ENCODE measurements at regions not wholly inside any gene's neighbourhood (a gene's known extent, or its start where the extent isn't known, plus 50 kb on each side); places are given as distances from the start of the nearest gene placed in this dataset.

GRCh38 chr3:36215241-36215640 is 165.1 kb upstream of the STAC start:
- H3K27me3 ChIP-seq (ENCODE audit: insufficient read depth, poor library complexity, severe bottlenecking) = no peaks in the 10 kb centered on the region
- H3K27ac ChIP-seq (ENCODE audit: poor library complexity, severe bottlenecking) = no peak overlapping the region
- no peak overlapping the region for H3K4me3 ChIP-seq (ENCODE audit: severe bottlenecking)
- H3K4me1 ChIP-seq (ENCODE audit: insufficient read depth, poor library complexity, severe bottlenecking) = no peaks in the 10 kb centered on the region
- DNase-seq (ENCODE audit: low spot score) (no peak), ATAC-seq (ENCODE audit: low read depth) (no peak)
- no peaks in the 10 kb centered on the region for H3K9me3 ChIP-seq (ENCODE audit: severe bottlenecking)
- no peaks in the 10 kb centered on the region for H3K36me3 ChIP-seq (ENCODE audit: low read depth)
- TF ChIP-seq, protein P1, sequence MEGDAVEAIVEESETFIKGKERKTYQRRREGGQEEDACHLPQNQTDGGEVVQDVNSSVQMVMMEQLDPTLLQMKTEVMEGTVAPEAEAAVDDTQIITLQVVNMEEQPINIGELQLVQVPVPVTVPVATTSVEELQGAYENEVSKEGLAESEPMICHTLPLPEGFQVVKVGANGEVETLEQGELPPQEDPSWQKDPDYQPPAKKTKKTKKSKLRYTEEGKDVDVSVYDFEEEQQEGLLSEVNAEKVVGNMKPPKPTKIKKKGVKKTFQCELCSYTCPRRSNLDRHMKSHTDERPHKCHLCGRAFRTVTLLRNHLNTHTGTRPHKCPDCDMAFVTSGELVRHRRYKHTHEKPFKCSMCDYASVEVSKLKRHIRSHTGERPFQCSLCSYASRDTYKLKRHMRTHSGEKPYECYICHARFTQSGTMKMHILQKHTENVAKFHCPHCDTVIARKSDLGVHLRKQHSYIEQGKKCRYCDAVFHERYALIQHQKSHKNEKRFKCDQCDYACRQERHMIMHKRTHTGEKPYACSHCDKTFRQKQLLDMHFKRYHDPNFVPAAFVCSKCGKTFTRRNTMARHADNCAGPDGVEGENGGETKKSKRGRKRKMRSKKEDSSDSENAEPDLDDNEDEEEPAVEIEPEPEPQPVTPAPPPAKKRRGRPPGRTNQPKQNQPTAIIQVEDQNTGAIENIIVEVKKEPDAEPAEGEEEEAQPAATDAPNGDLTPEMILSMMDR (IDR thresholded peaks at IDR 0.05; ENCODE audit: poor library complexity, severe bottlenecking) = no peak

GRCh38 chr3:36219398-36219797 is 160.9 kb upstream of the STAC start:
- Histone ChIP-seq H3K4me3 (ENCODE audit: severe bottlenecking) (no peak overlapping the region), H3K27me3 (ENCODE audit: insufficient read depth, poor library complexity, severe bottlenecking) (no peaks in the 10 kb centered on the region), H3K4me1 (ENCODE audit: insufficient read depth, poor library complexity, severe bottlenecking) (no peaks in the 10 kb centered on the region), H3K36me3 (ENCODE audit: low read depth) (no peaks in the 10 kb centered on the region), H3K27ac (ENCODE audit: poor library complexity, severe bottlenecking) (no peak overlapping the region), H3K9me3 (ENCODE audit: severe bottlenecking) (no peaks in the 10 kb centered on the region)
- DNase-seq (ENCODE audit: low spot score) = no peak
- TF ChIP-seq, protein P1 (IDR thresholded peaks at IDR 0.05; ENCODE audit: poor library complexity, severe bottlenecking) = no peak
- peak; percentile 46; the same call in 1 of the 3 replicates for ATAC-seq (ENCODE audit: low read depth)

GRCh38 chr3:36220173-36220572 is 160.1 kb upstream of the STAC start:
- DNase-seq (ENCODE audit: low spot score) (no peak), ATAC-seq (ENCODE audit: low read depth) (no peak)
- H3K4me3 ChIP-seq (ENCODE audit: severe bottlenecking) = no peak overlapping the region
- H3K27me3 ChIP-seq (ENCODE audit: insufficient read depth, poor library complexity, severe bottlenecking) = no peaks in the 10 kb centered on the region
- H3K4me1 ChIP-seq (ENCODE audit: insufficient read depth, poor library complexity, severe bottlenecking) = no peaks in the 10 kb centered on the region
- H3K36me3 ChIP-seq (ENCODE audit: low read depth) = no peaks in the 10 kb centered on the region
- no peaks in the 10 kb centered on the region for H3K9me3 ChIP-seq (ENCODE audit: severe bottlenecking)
- no peak overlapping the region for H3K27ac ChIP-seq (ENCODE audit: poor library complexity, severe bottlenecking)
- TF ChIP-seq, protein P1 (IDR thresholded peaks at IDR 0.05; ENCODE audit: poor library complexity, severe bottlenecking) = no peak

- Histone ChIP-seq H3K27ac (ENCODE audit: poor library complexity, severe bottlenecking) (no peak overlapping the region), H3K27me3 (ENCODE audit: insufficient read depth, poor library complexity, severe bottlenecking) (no peaks in the 10 kb centered on the region), H3K36me3 (ENCODE audit: low read depth) (no peaks in the 10 kb centered on the region), H3K4me1 (ENCODE audit: insufficient read depth, poor library complexity, severe bottlenecking) (no peaks in the 10 kb centered on the region), H3K4me3 (ENCODE audit: severe bottlenecking) (no peak overlapping the region), H3K9me3 (ENCODE audit: severe bottlenecking) (no peaks in the 10 kb centered on the region)
- TF ChIP-seq, protein P1 (IDR thresholded peaks at IDR 0.05; ENCODE audit: poor library complexity, severe bottlenecking) = no peak
- ATAC-seq (ENCODE audit: low read depth) = no peak
- no peak for DNase-seq (ENCODE audit: low spot score)
Observed at GRCh38 chr3:36221975-36222374, 158.3 kb upstream of the STAC start.

GRCh38 chr3:36227980-36228379 is 152.3 kb upstream of the STAC start:
- ATAC-seq (ENCODE audit: low read depth) (no peak), DNase-seq (ENCODE audit: low spot score) (no peak)
- H3K36me3 ChIP-seq (ENCODE audit: low read depth) = no peaks in the 10 kb centered on the region
- no peaks in the 10 kb centered on the region for H3K4me1 ChIP-seq (ENCODE audit: insufficient read depth, poor library complexity, severe bottlenecking)
- no peak overlapping the region for H3K27ac ChIP-seq (ENCODE audit: poor library complexity, severe bottlenecking)
- TF ChIP-seq, protein P1 (IDR thresholded peaks at IDR 0.05; ENCODE audit: poor library complexity, severe bottlenecking) = no peak
- no peak overlapping the region for H3K4me3 ChIP-seq (ENCODE audit: severe bottlenecking)
- no peaks in the 10 kb centered on the region for H3K27me3 ChIP-seq (ENCODE audit: insufficient read depth, poor library complexity, severe bottlenecking)
- H3K9me3 ChIP-seq (ENCODE audit: severe bottlenecking) = no peaks in the 10 kb centered on the region
